Smooth muscle cell (in vitro differentiated cells): ENCODE measurements at regions not wholly inside any gene's neighbourhood (a gene's known extent, or its start where the extent isn't known, plus 50 kb on each side); places are given as distances from the start of the nearest gene placed in this dataset.

Experiments
- DNase-seq: peaks from one replicate; lab custom pipeline; 2025; ENCODE audit not compliant: unreplicated experiment; lab: John Stamatoyannopoulos, UW
- H2AFZ ChIP-seq: fragments of 200-600 bp; sonication (generic); 2 replicates; pipeline ENCODE4 v1.6.0; 2016; ENCODE audit warnings: antibody characterized with exemption, low read depth, mild to moderate bottlenecking
- H3F3A ChIP-seq: fragments of 200-600 bp; sonication (generic); 2 replicates; pipeline ENCODE4 v1.6.0; 2017; ENCODE audit warnings: antibody characterized with exemption, low read depth
- H3K27ac ChIP-seq: fragments of 200-600 bp; sonication (generic); 2 replicates; pipeline ENCODE4 v1.5.1; 2016; ENCODE audit warnings: low read depth, mild to moderate bottlenecking
- H3K27me3 ChIP-seq: fragments of 200-600 bp; sonication (generic); 2 replicates; pipeline ENCODE4 v1.6.1; 2016; ENCODE audit warnings: low read depth, mild to moderate bottlenecking
- H3K36me3 ChIP-seq: fragments of 200-600 bp; sonication (generic); 2 replicates; pipeline ENCODE4 v1.5.1; 2016; ENCODE audit warnings: low read depth
- H3K4me1 ChIP-seq: fragments of 200-600 bp; sonication (generic); 2 replicates; pipeline ENCODE4 v1.5.1; 2016; ENCODE audit warnings: low read depth
- H3K4me2 ChIP-seq: fragments of 200-600 bp; sonication (generic); 2 replicates; pipeline ENCODE4 v1.6.0; 2016; ENCODE audit warnings: mild to moderate bottlenecking
- H3K4me3 ChIP-seq: fragments of 200-600 bp; sonication (generic); 2 replicates; pipeline ENCODE4 v1.5.1; 2016; ENCODE audit warnings: mild to moderate bottlenecking
- H3K79me2 ChIP-seq: fragments of 200-600 bp; sonication (generic); 2 replicates; pipeline ENCODE4 v1.6.0; 2016; ENCODE audit warnings: low read depth, mild to moderate bottlenecking
- H3K9ac ChIP-seq: fragments of 200-600 bp; sonication (generic); 2 replicates; pipeline ENCODE4 v1.6.0; 2016; ENCODE audit warnings: low read depth
- H3K9me3 ChIP-seq: fragments of 200-600 bp; sonication (generic); replicated peaks from 2 replicates; pipeline ENCODE4 v1.5.1; 2016; ENCODE audit warnings: low read depth
- H4K20me1 ChIP-seq: fragments of 200-600 bp; sonication (generic); 2 replicates; pipeline ENCODE4 v1.6.0; 2016; ENCODE audit warnings: low read depth
- WGBS: methylation state at CpG from one replicate; pipeline ENCODE4 v1.1.7; 2016; ENCODE audit warnings: low lambda C conversion rate; 5-methylcytosine and 5-hydroxymethylcytosine counted together
- TF ChIP-seq, protein P1 (sequence below): fragments of 200-600 bp; sonication (generic); IDR thresholded peaks from 2 replicates; pipeline ENCODE4 v1.5.1; 2017; ENCODE audit warnings: borderline replicate concordance, mild to moderate bottlenecking, antibody characterized with exemption; ENCODE audit not compliant: insufficient read depth, poor library complexity, severe bottlenecking

GRCh38 chr6:134546962-134547645 is 229.2 kb upstream of the SGK1 start:
- no peaks in the 10 kb centered on the region for H4K20me1 ChIP-seq
- DNase-seq = no peak
- no peak overlapping the region for H3K27ac ChIP-seq
- WGBS = 40% methylated on average over 8 of the region's 8 CpGs
- no peaks in the 10 kb centered on the region for H3K4me1 ChIP-seq
- TF ChIP-seq, protein P1, sequence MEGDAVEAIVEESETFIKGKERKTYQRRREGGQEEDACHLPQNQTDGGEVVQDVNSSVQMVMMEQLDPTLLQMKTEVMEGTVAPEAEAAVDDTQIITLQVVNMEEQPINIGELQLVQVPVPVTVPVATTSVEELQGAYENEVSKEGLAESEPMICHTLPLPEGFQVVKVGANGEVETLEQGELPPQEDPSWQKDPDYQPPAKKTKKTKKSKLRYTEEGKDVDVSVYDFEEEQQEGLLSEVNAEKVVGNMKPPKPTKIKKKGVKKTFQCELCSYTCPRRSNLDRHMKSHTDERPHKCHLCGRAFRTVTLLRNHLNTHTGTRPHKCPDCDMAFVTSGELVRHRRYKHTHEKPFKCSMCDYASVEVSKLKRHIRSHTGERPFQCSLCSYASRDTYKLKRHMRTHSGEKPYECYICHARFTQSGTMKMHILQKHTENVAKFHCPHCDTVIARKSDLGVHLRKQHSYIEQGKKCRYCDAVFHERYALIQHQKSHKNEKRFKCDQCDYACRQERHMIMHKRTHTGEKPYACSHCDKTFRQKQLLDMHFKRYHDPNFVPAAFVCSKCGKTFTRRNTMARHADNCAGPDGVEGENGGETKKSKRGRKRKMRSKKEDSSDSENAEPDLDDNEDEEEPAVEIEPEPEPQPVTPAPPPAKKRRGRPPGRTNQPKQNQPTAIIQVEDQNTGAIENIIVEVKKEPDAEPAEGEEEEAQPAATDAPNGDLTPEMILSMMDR = no peak
- no peaks in the 10 kb centered on the region for H3K36me3 ChIP-seq
- H3F3A ChIP-seq = no peaks in the 10 kb centered on the region
- no peak overlapping the region for H3K9ac ChIP-seq
- H3K4me3 ChIP-seq = no peak overlapping the region
- no peaks in the 10 kb centered on the region for H3K79me2 ChIP-seq
- H3K27me3 ChIP-seq = no peaks in the 10 kb centered on the region
- no peak overlapping the region for H2AFZ ChIP-seq
- no peaks in the 10 kb centered on the region for H3K9me3 ChIP-seq
- H3K4me2 ChIP-seq = no peak overlapping the region

GRCh38 chr6:134544737-134545136 is 226.8 kb upstream of the SGK1 start:
- no peaks in the 10 kb centered on the region for H4K20me1 ChIP-seq
- no peaks in the 10 kb centered on the region for H3K79me2 ChIP-seq
- TF ChIP-seq, protein P1 = no peak
- H3K36me3 ChIP-seq = no peaks in the 10 kb centered on the region
- H2AFZ ChIP-seq = no peak overlapping the region
- H3K9ac ChIP-seq = no peak overlapping the region
- 98% methylated on average over 2 of the region's 2 CpGs for WGBS
- H3K4me3 ChIP-seq = no peak overlapping the region
- no peak for DNase-seq
- no peak overlapping the region for H3K27ac ChIP-seq
- H3K4me2 ChIP-seq = no peak overlapping the region
- no peaks in the 10 kb centered on the region for H3K4me1 ChIP-seq
- no peaks in the 10 kb centered on the region for H3F3A ChIP-seq
- no peaks in the 10 kb centered on the region for H3K27me3 ChIP-seq
- H3K9me3 ChIP-seq = no peaks in the 10 kb centered on the region

DNA sequence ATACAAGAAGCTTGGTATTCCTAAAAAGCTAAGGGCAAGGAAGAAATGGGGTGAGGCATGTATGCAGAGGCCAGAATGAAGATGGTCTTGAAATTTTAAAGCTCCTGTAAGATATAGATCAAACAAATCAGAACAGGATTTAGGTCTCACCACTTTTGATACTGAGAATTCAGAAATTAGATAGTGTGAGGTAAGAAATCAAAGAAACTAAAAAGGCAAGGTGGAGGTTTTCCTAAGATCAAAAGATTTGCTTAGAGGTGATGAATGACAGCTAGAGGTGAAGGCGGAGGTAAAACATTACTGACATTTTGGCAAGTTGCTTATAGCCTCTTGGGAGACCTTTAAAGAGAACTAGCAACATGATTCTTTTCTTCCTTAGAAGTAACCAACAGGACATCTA is 225.2 kb upstream of the SGK1 start:
- H3K27ac ChIP-seq = no peak overlapping the region
- H3K79me2 ChIP-seq = no peaks in the 10 kb centered on the region
- no peaks in the 10 kb centered on the region for H3K4me1 ChIP-seq
- no peaks in the 10 kb centered on the region for H3F3A ChIP-seq
- H3K9ac ChIP-seq = no peak overlapping the region
- H3K27me3 ChIP-seq = no peaks in the 10 kb centered on the region
- H4K20me1 ChIP-seq = no peaks in the 10 kb centered on the region
- WGBS = 96% methylated on average over 1 of the region's 1 CpG
- no peak overlapping the region for H3K4me2 ChIP-seq
- TF ChIP-seq, protein P1 = no peak
- no peak overlapping the region for H3K4me3 ChIP-seq
- H2AFZ ChIP-seq = no peak overlapping the region
- no peaks in the 10 kb centered on the region for H3K9me3 ChIP-seq
- no peak for DNase-seq
- H3K36me3 ChIP-seq = no peaks in the 10 kb centered on the region

DNA sequence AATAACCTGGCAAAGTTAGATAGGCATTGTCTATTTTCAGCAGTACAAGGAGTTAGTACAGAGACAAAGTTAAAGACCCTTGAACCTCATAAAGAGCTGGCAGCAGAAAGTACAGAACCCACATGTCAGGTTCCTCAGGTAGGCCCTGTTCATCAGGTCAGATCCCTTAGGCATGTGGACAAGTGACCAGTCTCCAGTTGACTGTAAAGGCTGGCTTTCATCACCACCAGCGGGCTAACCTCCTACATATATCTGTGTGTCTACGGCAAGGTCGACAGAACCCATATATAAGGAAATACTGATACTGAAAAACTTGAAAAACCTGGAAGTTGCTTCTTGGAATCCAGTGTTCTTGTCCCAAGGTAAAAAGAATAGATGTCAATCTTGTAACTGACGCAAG is 223.1 kb upstream of the SGK1 start:
- TF ChIP-seq, protein P1 = no peak
- Histone ChIP-seq H3K36me3 (no peaks in the 10 kb centered on the region), H3F3A (no peaks in the 10 kb centered on the region), H3K9ac (no peak overlapping the region), H3K4me3 (no peak overlapping the region), H3K9me3 (no peaks in the 10 kb centered on the region), H2AFZ (no peak overlapping the region), H3K27me3 (no peaks in the 10 kb centered on the region), H3K27ac (no peak overlapping the region), H3K79me2 (no peaks in the 10 kb centered on the region), H3K4me2 (no peak overlapping the region), H3K4me1 (no peaks in the 10 kb centered on the region), H4K20me1 (no peaks in the 10 kb centered on the region)
- 88% methylated on average over 4 of the region's 4 CpGs for WGBS
- DNase-seq = no peak
